HL-60 (cell line): ENCODE measurements at regions not wholly inside any gene's neighbourhood (a gene's known extent, or its start where the extent isn't known, plus 50 kb on each side); places are given as distances from the start of the nearest gene placed in this dataset.

ENCODE experiments used
- GABPA ChIP-seq: IDR thresholded peaks from 2 replicates; pipeline ENCODE4 v1.6.1; 2012; ENCODE audit warnings: low read depth
- POLR2AphosphoS5 ChIP-seq: IDR thresholded peaks from 2 replicates; pipeline ENCODE4 v1.6.1; 2012; ENCODE audit warnings: low read depth
- TF ChIP-seq, protein P1 (sequence below): IDR thresholded peaks from one replicate; pipeline ENCODE4 v1.5.1; 2011; ENCODE audit warnings: low read length, control low read depth, inconsistent platforms; ENCODE audit not compliant: insufficient read depth
- TF ChIP-seq, protein P2 (sequence below): IDR thresholded peaks from 2 replicates; pipeline ENCODE4 v1.6.1; 2012; ENCODE audit warnings: low read depth; ENCODE audit not compliant: insufficient replicate concordance

DNA sequence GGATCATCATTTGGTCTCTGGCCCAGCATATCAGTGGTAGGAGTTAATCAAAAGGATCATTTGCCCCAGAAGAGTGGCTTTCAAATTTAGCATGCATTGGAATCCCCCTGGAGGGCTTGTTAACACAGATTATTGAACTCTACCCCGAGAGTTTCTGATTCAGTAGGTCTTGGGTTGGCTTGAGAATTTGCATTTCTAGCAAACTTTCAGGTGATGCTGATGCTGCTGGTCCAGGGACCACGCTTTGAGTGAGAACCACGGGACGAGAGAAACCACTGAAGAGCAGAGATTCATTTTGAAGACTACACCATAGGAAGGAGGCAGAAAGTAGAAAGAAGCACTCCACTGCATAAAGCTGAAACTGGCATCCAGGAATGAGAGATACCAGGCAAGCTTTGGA lies 81.3 kb upstream of the DUSP10 start:
- TF ChIP-seq, protein P1, sequence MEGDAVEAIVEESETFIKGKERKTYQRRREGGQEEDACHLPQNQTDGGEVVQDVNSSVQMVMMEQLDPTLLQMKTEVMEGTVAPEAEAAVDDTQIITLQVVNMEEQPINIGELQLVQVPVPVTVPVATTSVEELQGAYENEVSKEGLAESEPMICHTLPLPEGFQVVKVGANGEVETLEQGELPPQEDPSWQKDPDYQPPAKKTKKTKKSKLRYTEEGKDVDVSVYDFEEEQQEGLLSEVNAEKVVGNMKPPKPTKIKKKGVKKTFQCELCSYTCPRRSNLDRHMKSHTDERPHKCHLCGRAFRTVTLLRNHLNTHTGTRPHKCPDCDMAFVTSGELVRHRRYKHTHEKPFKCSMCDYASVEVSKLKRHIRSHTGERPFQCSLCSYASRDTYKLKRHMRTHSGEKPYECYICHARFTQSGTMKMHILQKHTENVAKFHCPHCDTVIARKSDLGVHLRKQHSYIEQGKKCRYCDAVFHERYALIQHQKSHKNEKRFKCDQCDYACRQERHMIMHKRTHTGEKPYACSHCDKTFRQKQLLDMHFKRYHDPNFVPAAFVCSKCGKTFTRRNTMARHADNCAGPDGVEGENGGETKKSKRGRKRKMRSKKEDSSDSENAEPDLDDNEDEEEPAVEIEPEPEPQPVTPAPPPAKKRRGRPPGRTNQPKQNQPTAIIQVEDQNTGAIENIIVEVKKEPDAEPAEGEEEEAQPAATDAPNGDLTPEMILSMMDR, result no peak
- TF ChIP-seq GABPA, result no peak
- TF ChIP-seq, protein P2, sequence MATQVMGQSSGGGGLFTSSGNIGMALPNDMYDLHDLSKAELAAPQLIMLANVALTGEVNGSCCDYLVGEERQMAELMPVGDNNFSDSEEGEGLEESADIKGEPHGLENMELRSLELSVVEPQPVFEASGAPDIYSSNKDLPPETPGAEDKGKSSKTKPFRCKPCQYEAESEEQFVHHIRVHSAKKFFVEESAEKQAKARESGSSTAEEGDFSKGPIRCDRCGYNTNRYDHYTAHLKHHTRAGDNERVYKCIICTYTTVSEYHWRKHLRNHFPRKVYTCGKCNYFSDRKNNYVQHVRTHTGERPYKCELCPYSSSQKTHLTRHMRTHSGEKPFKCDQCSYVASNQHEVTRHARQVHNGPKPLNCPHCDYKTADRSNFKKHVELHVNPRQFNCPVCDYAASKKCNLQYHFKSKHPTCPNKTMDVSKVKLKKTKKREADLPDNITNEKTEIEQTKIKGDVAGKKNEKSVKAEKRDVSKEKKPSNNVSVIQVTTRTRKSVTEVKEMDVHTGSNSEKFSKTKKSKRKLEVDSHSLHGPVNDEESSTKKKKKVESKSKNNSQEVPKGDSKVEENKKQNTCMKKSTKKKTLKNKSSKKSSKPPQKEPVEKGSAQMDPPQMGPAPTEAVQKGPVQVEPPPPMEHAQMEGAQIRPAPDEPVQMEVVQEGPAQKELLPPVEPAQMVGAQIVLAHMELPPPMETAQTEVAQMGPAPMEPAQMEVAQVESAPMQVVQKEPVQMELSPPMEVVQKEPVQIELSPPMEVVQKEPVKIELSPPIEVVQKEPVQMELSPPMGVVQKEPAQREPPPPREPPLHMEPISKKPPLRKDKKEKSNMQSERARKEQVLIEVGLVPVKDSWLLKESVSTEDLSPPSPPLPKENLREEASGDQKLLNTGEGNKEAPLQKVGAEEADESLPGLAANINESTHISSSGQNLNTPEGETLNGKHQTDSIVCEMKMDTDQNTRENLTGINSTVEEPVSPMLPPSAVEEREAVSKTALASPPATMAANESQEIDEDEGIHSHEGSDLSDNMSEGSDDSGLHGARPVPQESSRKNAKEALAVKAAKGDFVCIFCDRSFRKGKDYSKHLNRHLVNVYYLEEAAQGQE, result no peak
- TF ChIP-seq POLR2AphosphoS5, result no peak
